ENCODE measurements at regions not wholly inside any gene's neighbourhood (a gene's known extent, or its start where the extent isn't known, plus 50 kb on each side); places are given as distances from the start of the nearest gene placed in this dataset.
"Not testable (repeated sequence)": the region's sequence is repeated elsewhere in the genome, so short reads cannot be mapped to it uniquely, and the experiment has no call there.

DNA sequence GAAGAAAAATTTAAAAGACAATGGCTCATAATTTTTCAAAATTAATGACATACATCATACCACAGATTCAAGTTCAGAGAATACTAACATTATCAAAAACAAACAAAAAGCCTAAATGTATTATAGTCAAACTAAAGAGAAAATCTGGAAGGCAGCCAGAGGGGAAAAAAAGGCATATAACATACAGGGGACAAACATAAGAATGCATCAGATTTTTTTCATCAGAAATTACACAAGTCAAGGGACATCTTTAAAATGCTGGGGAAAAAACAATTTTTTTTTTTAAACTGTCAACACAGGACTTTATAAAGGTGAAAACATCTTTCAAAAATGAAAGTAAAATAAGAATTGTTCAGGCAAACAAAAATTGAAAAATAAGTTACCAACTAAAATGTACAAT is 478.4 kb upstream of the PLXNA2 start:
- H3K36me3 ChIP-seq: no peaks in the 10 kb centered on the region
- peaks cover 0 to 14% (median 2%) of the 10 kb centered on the region in 4 donors for H3K9me3 ChIP-seq
- intact Hi-C loops (cut with DNase I): no loop called here
- no peak for DNase-seq
- no peaks in the 10 kb centered on the region for H3K4me1 ChIP-seq
- no peaks in the 10 kb centered on the region for H3K27me3 ChIP-seq
- no peak overlapping the region for H3K27ac ChIP-seq
- no peak overlapping the region for H3K4me3 ChIP-seq
- TF ChIP-seq EP300 (IDR thresholded peaks at IDR 0.05): no peak

DNA sequence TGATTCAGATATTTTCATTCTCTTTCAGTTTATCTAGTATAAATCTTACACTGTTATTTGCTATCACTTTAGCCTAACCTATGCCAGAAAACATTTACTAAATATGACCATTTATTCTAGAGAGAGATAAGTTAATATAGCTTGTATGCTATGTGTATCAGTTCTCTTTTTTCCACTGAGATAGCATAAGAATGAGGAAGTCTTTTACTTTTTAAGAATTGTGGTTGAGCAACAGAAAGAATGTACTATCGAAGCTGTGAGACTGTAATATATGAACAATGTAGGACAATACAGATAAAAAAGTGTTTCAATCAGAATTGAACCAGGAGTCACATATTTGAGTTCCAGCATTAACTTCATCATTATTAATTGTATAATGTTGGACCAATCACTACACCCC is 479.9 kb upstream of the PLXNA2 start:
- Histone ChIP-seq H3K4me3 (no peak overlapping the region), H3K27me3 (no peaks in the 10 kb centered on the region), H3K27ac (no peak overlapping the region), H3K36me3 (no peaks in the 10 kb centered on the region), H3K9me3 (peaks cover 0 to 14% (median 2%) of the 10 kb centered on the region in 4 donors), H3K4me1 (no peaks in the 10 kb centered on the region)
- TF ChIP-seq POLR2AphosphoS5 (IDR thresholded peaks at IDR 0.05) (no peak), EP300 (IDR thresholded peaks at IDR 0.05) (no peak), POLR2A (IDR thresholded peaks at IDR 0.05) (no peak)
- TF ChIP-seq, protein P1, sequence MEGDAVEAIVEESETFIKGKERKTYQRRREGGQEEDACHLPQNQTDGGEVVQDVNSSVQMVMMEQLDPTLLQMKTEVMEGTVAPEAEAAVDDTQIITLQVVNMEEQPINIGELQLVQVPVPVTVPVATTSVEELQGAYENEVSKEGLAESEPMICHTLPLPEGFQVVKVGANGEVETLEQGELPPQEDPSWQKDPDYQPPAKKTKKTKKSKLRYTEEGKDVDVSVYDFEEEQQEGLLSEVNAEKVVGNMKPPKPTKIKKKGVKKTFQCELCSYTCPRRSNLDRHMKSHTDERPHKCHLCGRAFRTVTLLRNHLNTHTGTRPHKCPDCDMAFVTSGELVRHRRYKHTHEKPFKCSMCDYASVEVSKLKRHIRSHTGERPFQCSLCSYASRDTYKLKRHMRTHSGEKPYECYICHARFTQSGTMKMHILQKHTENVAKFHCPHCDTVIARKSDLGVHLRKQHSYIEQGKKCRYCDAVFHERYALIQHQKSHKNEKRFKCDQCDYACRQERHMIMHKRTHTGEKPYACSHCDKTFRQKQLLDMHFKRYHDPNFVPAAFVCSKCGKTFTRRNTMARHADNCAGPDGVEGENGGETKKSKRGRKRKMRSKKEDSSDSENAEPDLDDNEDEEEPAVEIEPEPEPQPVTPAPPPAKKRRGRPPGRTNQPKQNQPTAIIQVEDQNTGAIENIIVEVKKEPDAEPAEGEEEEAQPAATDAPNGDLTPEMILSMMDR (IDR thresholded peaks at IDR 0.05): no peak
- 51 to 52% methylated on average over 1 of the region's 1 CpG for WGBS, 2 donors
- intact Hi-C loops (cut with DNase I): no loop called here
- DNase-seq: no peak

DNA sequence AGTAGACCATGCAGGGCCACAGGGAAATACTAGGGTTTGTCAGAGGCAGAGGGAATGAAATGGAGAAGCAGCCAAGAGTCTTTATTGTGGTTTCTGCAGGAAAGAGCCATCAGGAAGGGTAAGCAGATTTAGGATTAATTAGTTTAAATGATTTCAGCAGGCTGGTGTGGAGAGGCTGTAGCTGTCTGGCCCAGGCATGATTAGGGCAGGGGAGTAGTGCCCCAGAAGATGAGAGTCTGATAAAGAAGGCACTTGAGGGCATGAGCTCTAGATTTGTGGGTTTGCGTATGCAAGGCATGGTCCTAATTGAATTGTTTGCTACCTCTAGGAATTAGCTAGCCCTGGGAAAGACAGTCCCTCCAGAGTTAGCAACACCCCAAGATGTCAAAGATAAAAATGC is 484.6 kb upstream of the PLXNA2 start:
- Histone ChIP-seq H3K4me1 (no peaks in the 10 kb centered on the region), H3K36me3 (no peaks in the 10 kb centered on the region), H3K9me3 (no peaks in the 10 kb centered on the region), H3K4me3 (no peak overlapping the region), H3K27me3 (no peaks in the 10 kb centered on the region), H3K27ac (no peak overlapping the region)
- intact Hi-C loops (cut with DNase I): no loop called here
- no peak for TF ChIP-seq EP300 (IDR thresholded peaks at IDR 0.05)
- TF ChIP-seq, protein P1 (IDR thresholded peaks at IDR 0.05): no peak
- TF ChIP-seq POLR2A (IDR thresholded peaks at IDR 0.05): no peak
- no peak for TF ChIP-seq POLR2AphosphoS5 (IDR thresholded peaks at IDR 0.05)
- 98% methylated on average over 1 of the region's 1 CpG for WGBS, 2 donors
- DNase-seq: no peak

DNA sequence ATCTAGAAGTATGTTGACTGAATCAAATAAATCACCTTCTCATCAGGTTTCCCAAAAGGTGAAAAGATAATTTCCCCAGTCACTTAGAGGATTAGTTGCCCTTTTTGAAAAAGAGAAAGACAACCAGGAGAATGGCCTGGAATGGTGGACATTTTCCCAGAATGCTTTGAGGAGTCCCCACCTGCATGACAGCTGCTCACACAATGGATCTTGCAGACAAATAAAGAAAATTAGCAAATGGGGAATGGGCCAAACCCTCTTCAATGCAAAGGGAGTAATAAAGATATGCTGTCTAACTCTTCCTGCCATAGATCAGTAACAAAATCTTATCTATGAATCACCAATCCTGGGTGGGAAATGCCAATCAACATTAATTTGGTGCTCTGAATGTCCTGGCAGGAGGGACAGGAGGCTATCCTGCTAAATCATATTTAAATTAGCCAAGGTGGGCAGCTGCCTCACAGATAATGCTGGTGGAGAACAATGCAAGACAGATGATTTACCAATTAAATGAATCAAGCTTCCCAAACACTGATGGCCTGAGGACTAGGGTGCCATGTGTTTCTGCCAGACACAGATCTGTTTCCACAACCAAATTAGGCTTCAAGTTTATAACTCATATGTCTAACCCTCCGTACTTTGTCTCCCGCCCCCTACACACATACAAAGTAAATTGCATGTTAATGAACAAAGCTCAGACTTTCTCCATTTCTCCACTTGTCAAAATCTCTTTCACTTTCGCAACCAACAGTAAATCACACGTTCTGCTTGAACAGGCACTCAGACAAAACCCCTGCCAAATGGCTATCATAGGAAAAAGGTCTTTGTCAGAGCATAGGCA is 488.0 kb upstream of the PLXNA2 start:
- Histone ChIP-seq H3K27ac (no peak overlapping the region), H3K4me1 (no peaks in the 10 kb centered on the region), H3K27me3 (no peaks in the 10 kb centered on the region), H3K36me3 (no peaks in the 10 kb centered on the region), H3K4me3 (no peak overlapping the region), H3K9me3 (no peaks in the 10 kb centered on the region)
- intact Hi-C loops (cut with DNase I): no loop called here
- TF ChIP-seq POLR2AphosphoS5 (IDR thresholded peaks at IDR 0.05) (no peak), POLR2A (IDR thresholded peaks at IDR 0.05) (no peak), EP300 (IDR thresholded peaks at IDR 0.05) (no peak)
- TF ChIP-seq, protein P1 (IDR thresholded peaks at IDR 0.05): no peak
- no peak for DNase-seq
- 7 to 10% methylated on average over 4 of the region's 4 CpGs for WGBS, 2 donors

DNA sequence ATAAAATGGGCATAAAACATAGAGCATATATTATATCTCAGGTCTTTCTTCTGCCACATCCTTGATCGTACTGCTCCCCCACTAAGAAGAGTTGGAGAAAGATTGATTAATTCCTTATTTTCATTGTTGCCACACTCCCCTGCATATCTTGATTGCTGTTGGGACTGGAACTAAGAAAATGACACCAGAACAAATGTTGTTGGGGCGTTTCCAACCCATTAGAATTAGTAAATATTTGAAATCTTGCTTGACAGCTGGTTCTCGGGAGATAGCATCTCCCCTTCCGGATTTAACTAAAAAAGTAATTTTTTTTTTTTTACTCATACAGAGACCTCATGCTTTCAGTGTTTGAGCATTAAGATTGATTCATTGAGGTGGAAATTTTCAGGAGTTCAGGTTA is 493.0 kb upstream of the PLXNA2 start:
- Histone ChIP-seq H3K36me3 (no peaks in the 10 kb centered on the region), H3K27me3 (no peaks in the 10 kb centered on the region), H3K9me3 (no peaks in the 10 kb centered on the region), H3K4me1 (no peaks in the 10 kb centered on the region), H3K27ac (no peak overlapping the region), H3K4me3 (no peak overlapping the region)
- 56 to 79% methylated on average over 4 of the region's 4 CpGs for WGBS, 2 donors
- intact Hi-C loops (cut with DNase I): no loop called here
- TF ChIP-seq POLR2AphosphoS5 (IDR thresholded peaks at IDR 0.05): no peak
- DNase-seq: no peak

DNA sequence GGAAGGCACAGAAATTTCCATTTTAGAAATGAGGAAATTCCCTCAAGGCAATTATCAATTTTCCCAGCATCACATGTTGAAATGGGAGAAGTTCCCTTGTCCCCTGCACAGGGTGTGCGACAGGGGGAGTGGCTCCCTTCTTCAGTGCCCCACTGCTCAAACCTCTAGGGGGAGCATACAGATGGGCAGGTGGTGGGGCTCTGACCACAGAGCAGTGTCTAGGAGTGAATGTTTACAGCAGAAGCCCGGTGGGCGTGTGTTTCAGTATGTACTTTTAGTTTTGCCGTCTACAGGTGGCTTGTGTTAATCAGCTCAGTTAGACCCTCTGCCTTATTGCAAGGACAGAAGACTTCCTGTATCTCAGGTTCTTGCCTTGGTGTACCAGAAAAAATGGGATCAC is 493.7 kb upstream of the PLXNA2 start:
- TF ChIP-seq POLR2AphosphoS5 (IDR thresholded peaks at IDR 0.05): no peak
- no peak for TF ChIP-seq POLR2A (IDR thresholded peaks at IDR 0.05)
- TF ChIP-seq, protein P1 (IDR thresholded peaks at IDR 0.05): no peak
- TF ChIP-seq EP300 (IDR thresholded peaks at IDR 0.05): no peak
- no peak overlapping the region for H3K4me3 ChIP-seq
- H3K36me3 ChIP-seq: no peaks in the 10 kb centered on the region
- H3K9me3 ChIP-seq: no peaks in the 10 kb centered on the region
- DNase-seq: no peak
- no peak overlapping the region for H3K27ac ChIP-seq
- H3K4me1 ChIP-seq: no peaks in the 10 kb centered on the region
- WGBS, 2 donors: 74 to 83% methylated on average over 4 of the region's 4 CpGs
- intact Hi-C loops (cut with DNase I): no loop called here
- no peaks in the 10 kb centered on the region for H3K27me3 ChIP-seq

DNA sequence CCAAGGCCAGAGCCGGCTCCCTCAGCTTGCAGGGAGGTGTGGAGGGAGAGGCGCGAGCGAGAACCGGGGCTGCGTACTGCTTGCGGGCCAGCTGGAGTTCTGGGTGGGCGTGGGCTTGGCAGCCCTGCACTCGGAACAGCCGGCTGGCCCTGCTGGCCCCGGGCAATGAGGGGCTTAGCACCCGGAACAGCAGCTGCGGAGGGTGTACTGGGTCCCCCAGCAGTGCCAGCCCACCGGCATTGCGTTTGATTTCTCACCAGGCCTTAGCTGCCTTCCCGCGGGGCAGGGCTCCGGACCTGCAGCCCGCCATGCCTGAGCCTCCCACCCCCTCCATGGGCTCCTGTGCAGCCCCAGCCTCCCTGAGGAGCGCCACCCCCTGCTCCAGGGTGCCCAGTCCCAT is 495.5 kb upstream of the PLXNA2 start:
- intact Hi-C loops (cut with DNase I); DNase-seq: not testable (repeated sequence)

More for the DNA sequence above, 495.5 kb upstream of the PLXNA2 start:
- WGBS, 2 donors: 94 to 95% methylated on average over 20 of the region's 20 CpGs
- not testable (repeated sequence) for H3K9me3 ChIP-seq, H3K4me1 ChIP-seq, H3K27me3 ChIP-seq, H3K36me3 ChIP-seq, H3K4me3 ChIP-seq, H3K27ac ChIP-seq

Measured in sigmoid colon (tissue), 6 donors.